AG08395 (cell line): ENCODE measurements at regions not wholly inside any gene's neighbourhood (a gene's known extent, or its start where the extent isn't known, plus 50 kb on each side); places are given as distances from the start of the nearest gene placed in this dataset.
A peak's percentile ranks its signal among the peaks of the same experiment; 100 is the strongest.

Experiments
- DNase-seq: peaks from one replicate; pipeline ENCODE4 v3.0.0; 2012; ENCODE audit warnings: mixed read lengths, low spot score

DNA sequence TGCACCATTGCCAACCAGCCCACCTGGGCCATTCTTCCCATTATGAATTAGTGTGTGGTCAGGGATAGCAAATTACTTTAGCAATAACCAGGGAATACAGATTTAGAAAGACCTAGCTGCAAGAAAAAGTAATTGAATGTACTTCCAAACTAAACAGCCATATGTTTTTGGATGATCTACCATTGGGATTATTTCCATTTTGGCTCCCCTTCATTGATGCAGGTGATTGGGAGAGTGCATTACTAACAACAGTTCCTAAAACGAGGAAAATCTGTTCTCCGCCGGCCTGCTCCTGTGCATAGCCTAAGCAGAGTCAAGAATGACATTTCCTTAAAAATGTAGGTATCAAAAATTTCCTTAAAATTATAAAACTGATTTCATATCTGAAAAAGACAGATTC lies 58.5 kb downstream of the MAIP1 start:
- no peak for DNase-seq

DNA sequence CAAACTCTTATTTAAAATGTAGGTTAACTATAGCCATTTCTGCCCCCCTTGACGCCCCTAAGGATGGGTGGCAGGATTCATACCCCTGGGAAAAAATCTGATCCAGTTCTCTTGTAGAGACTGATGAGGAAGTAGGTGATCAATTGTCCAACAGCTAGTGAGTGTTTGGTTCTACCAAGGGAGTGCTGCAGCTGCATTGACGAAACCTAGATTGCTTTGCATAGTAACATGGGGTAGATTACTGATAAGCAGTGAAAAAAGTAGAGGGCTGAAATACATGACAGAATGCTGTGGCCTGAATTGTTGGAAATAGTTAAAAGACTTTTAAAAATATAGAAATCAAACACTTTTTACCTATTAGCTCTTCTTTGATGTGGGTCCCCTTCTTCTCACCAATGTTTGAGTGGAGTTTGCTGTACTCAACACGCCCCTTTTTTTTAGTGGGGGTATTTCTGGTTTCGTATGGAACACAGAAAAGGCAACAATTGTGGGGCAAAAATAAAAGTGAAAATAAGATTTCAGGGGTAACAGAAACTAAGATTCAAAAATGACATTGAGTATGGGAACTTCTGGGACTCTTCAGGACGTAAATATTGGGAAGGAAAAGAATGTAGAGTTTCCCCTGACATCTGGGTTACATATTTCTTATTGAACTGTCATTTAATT lies 66.2 kb downstream of the MAIP1 start:
- no peak for DNase-seq

- no peak for DNase-seq
Observed at GRCh38 chr2:200022511-200022910, 67.1 kb downstream of the MAIP1 start.

- no peak for DNase-seq
Observed at GRCh38 chr2:200023570-200023969, 68.2 kb downstream of the MAIP1 start.

- DNase-seq, result no peak
Observed at GRCh38 chr2:200025717-200026116, 70.3 kb downstream of the MAIP1 start.

GRCh38 chr2:200026332-200027230 lies 71.2 kb downstream of the MAIP1 start:
- peak; percentile 52 for DNase-seq

- DNase-seq, result no peak
Observed at GRCh38 chr2:200028998-200029397, 73.6 kb downstream of the MAIP1 start.

DNA sequence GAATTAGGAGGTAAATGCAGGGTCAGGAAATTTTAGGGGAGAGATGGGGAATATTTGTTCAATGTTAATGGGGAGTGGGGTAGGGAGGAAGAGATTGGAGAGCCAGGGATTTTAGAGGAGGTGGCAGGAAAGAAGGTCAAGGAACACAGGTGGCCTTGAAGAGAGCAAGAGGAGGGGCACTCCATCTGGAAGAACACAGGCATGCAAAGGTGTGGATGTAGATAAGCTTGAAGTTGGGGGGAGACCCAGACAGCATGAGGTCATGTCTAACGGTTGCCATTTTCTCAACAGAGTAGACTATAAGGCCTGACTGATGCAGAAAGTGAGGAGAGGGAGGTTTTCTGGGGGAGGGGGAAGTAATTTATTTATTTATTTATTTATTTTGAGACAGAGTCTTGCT lies 77.5 kb downstream of the MAIP1 start:
- no peak for DNase-seq

DNA sequence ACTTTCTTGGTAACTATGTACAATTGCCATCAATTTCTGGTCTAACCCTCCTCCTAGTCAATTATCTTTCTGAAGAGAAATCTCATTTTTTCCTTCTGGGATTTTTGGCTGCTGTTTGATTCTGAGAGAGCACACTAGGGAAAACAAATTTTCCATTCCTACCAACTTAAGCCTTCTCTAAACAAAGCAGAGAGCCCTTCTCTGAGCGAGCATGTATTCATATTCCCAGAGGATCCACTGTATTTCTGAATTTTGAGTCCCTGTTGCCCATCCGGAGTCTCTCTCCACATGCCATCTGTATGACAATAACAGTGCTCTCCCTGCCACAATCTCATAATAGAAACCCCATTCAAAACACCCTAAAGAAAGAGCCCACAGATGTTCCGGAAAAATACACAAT lies 78.5 kb downstream of the MAIP1 start:
- DNase-seq, result no peak

DNA sequence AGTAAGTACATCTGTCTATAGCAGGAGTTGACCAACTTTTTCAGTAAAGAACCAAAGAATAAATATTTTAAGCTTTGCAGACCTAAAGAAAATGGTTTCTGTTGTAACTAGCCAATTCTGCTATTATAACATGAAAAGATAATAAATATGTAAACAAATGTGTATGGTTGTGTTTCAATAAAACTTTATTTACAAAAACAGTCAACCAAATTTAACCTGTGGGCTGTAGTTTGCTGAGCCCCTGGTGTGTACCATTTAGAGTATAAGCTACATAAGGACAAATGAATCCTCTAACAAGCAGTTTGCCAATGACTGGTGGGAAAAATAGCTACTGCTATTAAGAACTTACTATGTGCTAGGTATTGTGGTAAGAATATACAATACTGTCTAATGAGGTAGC lies 79.4 kb downstream of the MAIP1 start:
- DNase-seq, result no peak

GRCh38 chr2:200039724-200040650 lies 84.6 kb downstream of the MAIP1 start:
- peak; percentile 90 for DNase-seq

- DNase-seq, result no peak
Observed at GRCh38 chr2:200040831-200041230, 85.4 kb downstream of the MAIP1 start.

DNA sequence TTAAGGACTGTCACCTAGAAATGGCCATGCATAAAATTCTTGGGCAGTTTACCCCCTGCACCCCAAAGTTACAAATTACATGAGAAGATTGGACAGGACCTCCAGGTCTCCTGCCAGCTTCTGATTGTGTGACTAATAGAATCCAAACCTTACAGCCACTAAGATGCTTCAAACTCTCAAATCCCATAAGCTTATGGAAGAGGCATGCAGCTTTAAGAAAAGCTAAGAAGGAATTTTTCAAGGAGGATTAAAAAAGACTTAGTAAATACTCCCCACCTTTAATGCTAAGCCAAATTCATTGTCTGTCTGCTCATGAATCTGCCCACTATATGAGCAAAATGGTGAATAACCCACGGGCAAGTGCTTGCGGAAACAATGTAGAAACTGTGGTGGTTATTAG lies 86.3 kb downstream of the MAIP1 start:
- DNase-seq, result no peak

DNA sequence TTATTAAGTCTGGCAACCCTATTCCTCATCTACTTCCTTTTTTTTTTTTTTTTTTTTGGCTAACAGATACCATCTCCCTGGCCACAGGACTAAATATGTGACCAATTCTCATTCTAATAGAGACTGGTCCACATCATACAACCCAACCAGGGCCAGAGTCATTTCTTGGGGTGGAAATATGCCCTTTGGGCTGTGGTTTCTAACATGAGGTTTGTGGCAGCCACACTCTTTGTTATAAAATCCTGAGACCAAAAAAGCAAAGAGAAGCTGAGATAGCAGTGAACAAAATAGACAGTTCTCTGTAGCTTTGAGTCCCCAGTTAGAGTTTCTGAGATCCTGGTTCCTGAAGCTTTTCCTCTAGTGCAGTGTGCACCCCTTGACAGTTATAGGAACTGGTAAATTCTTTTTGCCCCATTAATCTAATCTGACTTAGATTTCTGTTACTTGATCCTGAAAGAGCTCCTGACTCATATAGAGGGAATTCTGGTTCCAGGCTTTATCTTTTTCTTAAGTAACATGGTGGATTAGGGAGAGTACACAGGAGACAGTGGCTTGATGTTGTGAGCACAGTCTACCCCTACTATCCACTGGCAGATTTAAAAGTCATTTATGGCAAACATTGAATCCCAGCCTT lies 86.8 kb downstream of the MAIP1 start:
- DNase-seq, result peak; percentile 49

DNA sequence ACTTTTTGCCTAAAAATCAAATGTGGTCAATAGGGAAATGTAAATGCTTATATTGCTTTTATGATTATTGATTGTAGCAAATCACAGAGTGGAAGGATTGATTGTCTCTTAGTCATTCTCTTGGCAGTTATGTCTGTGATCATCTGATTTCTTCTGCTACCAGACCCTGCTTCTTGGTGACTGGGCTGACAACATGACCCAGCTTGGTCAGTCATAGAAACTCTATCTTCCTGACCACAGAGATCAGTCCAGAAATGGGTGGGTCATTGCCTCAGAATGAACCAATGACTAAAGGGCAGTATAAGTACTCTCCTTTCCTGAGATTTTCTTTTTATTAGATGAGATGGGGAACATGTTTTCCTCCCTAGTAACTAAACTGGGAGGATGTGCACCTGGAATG lies 87.6 kb downstream of the MAIP1 start:
- DNase-seq, result peak; percentile 54

DNA sequence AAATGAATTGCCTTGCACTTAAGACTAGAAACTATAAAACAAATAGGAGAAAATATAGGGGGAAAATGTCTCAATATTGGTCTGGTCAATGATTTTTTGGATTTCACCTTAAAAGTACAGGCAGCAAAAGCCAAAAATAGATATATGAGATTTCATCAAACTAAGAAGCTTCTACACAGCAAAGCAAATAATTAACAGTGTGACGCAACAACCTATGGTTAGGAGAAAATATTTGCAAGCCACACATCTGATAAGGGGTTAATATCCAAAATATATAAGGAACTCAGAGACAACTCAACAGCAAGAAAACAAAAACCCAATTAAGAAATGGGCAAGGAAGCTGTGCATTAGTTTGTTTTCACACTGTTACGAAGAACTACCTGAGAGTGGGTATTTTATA lies 89.1 kb downstream of the MAIP1 start:
- DNase-seq, result no peak

- DNase-seq, result no peak
Observed at GRCh38 chr2:200048421-200048820, 93.0 kb downstream of the MAIP1 start.

DNA sequence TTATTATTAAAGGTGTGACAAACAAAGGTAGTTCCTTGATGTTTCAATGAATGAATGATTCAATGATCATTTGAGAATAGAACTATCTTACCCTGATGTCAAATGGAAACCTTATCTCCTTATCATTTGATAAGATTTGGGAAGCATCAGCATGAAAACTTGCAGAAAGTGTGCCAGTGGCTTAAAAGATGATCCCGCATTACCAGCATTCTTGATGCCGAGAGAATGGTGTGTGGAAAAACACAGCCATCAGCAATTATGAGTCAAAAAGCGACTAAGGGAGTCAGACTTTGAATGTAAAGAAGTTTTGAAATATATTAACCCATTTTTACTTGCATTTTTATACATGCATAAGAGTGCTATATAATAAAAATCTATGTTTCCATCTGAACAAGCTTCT lies 93.7 kb downstream of the MAIP1 start:
- no peak for DNase-seq

GRCh38 chr2:200050921-200051610 lies 95.7 kb downstream of the MAIP1 start:
- no peak for DNase-seq

- DNase-seq, result no peak
Observed at GRCh38 chr2:200051611-200051945, 96.2 kb downstream of the MAIP1 start.

DNA sequence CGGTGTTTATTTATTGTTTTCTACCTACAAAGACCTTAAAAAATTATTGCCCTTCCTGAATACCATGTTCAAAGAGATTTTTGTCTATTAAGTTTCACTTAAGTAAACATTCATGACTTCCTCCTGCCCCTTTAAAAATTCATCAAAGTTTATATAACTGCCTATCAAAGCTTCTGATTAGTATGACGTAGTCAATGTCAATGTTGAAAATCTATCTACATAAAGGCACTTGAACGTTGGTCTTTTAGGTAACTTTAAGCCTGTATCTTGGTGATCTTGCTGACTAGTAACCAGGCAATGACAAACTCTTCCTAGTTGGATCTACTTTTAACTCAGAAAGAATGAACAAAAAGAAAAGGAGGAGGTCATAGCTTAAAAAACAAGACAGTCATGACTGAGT lies 97.2 kb downstream of the MAIP1 start:
- DNase-seq, result no peak
